H9 (cell line): ENCODE measurements at regions not wholly inside any gene's neighbourhood (a gene's known extent, or its start where the extent isn't known, plus 50 kb on each side); places are given as distances from the start of the nearest gene placed in this dataset.

ENCODE experiments used
- DNase-seq: peaks from one replicate; pipeline ENCODE4 v3.0.0-alpha.2; 2017
- H2AFZ ChIP-seq: one replicate; pipeline ENCODE4 v1.6.1; 2013; ENCODE audit warnings: mild to moderate bottlenecking, low read length, control low read depth, moderate library complexity
- H2AK5ac ChIP-seq: 2 replicates; pipeline ENCODE4 v1.6.1; 2013; ENCODE audit warnings: low read length, control low read depth, mixed read lengths; ENCODE audit not compliant: insufficient read length
- H2BK120ac ChIP-seq: one replicate; pipeline ENCODE4 v1.6.1; 2013; ENCODE audit warnings: low read depth, mild to moderate bottlenecking, low read length, control low read depth, inconsistent platforms; ENCODE audit not compliant: poor library complexity, severe bottlenecking
- H2BK12ac ChIP-seq: 2 replicates; pipeline ENCODE4 v1.6.1; 2013; ENCODE audit warnings: low read length, control low read depth, mixed read lengths, low read depth; ENCODE audit not compliant: insufficient read length
- H2BK15ac ChIP-seq: 2 replicates; pipeline ENCODE4 v1.6.1; 2013; ENCODE audit warnings: low read depth, low read length, control low read depth
- H2BK20ac ChIP-seq: one replicate; pipeline ENCODE4 v1.6.1; 2013; ENCODE audit warnings: low read depth, mild to moderate bottlenecking, low read length, control low read depth, inconsistent platforms; ENCODE audit not compliant: poor library complexity, severe bottlenecking
- H2BK5ac ChIP-seq: 2 replicates; pipeline ENCODE4 v1.6.1; 2013; ENCODE audit warnings: low read length, control low read depth, mixed read lengths; ENCODE audit not compliant: insufficient read length
- H3K14ac ChIP-seq: 2 replicates; pipeline ENCODE4 v1.6.1; 2013; ENCODE audit warnings: low read length, control low read depth; ENCODE audit not compliant: insufficient read depth
- H3K18ac ChIP-seq: 2 replicates; pipeline ENCODE4 v1.6.1; 2013; ENCODE audit warnings: low read depth, mild to moderate bottlenecking, mixed read lengths, low read length, control low read depth; ENCODE audit not compliant: insufficient read length
- H3K23ac ChIP-seq: 2 replicates; pipeline ENCODE4 v1.6.1; 2013; ENCODE audit warnings: low read length, control low read depth, mixed read lengths, low read depth; ENCODE audit not compliant: insufficient read length
- H3K23me2 ChIP-seq: 2 replicates; pipeline ENCODE4 v1.6.1; 2013; ENCODE audit warnings: low read depth, mild to moderate bottlenecking, mixed read lengths, low read length, control low read depth; ENCODE audit not compliant: insufficient read length, poor library complexity, severe bottlenecking
- H3K27ac ChIP-seq: 2 replicates; pipeline ENCODE4 v1.5.1; 2013; ENCODE audit warnings: low read length, control low read depth, mixed read lengths, low read depth; ENCODE audit not compliant: insufficient read length
- H3K27me3 ChIP-seq: 2 replicates; pipeline ENCODE4 v1.6.1; 2013; ENCODE audit warnings: low read length, control low read depth, inconsistent platforms; ENCODE audit not compliant: insufficient read depth
- H3K4ac ChIP-seq: 2 replicates; pipeline ENCODE4 v1.6.1; 2013; ENCODE audit warnings: low read depth, mild to moderate bottlenecking, control low read depth, inconsistent platforms, low read length, moderate library complexity
- H3K4me1 ChIP-seq: 2 replicates; pipeline ENCODE4 v1.6.1; 2013; ENCODE audit warnings: low read length, control low read depth, inconsistent platforms; ENCODE audit not compliant: insufficient read depth
- H3K4me2 ChIP-seq: 2 replicates; pipeline ENCODE4 v1.6.1; 2013; ENCODE audit warnings: low read length, control low read depth, mixed read lengths; ENCODE audit not compliant: insufficient read length, insufficient read depth
- H3K56ac ChIP-seq: 2 replicates; pipeline ENCODE4 v1.6.1; 2013; ENCODE audit warnings: low read depth, mild to moderate bottlenecking, mixed read lengths, low read length, control low read depth; ENCODE audit not compliant: insufficient read length
- H3K79me1 ChIP-seq: 2 replicates; pipeline ENCODE4 v1.6.1; 2013; ENCODE audit warnings: low read depth, mild to moderate bottlenecking, moderate library complexity, low read length, control low read depth, inconsistent platforms; ENCODE audit not compliant: insufficient read depth, poor library complexity, severe bottlenecking
- H3K79me2 ChIP-seq: 2 replicates; pipeline ENCODE4 v1.6.1; 2013; ENCODE audit warnings: low read length, control low read depth, inconsistent platforms; ENCODE audit not compliant: insufficient read depth
- H3K9ac ChIP-seq: 2 replicates; pipeline ENCODE4 v1.6.1; 2013; ENCODE audit warnings: low read length, control low read depth, mixed read lengths; ENCODE audit not compliant: insufficient read length; ENCODE audit errors: extremely low read depth
- H3K9me3 ChIP-seq: one replicate; pipeline ENCODE4 v1.6.1; 2013; ENCODE audit warnings: low read depth, low read length, inconsistent platforms; ENCODE audit not compliant: control insufficient read depth
- H3T11ph ChIP-seq: one replicate; pipeline ENCODE4 v1.6.1; 2013; ENCODE audit warnings: mild to moderate bottlenecking, low read length, control low read depth, inconsistent platforms
- H4K20me1 ChIP-seq: one replicate; pipeline ENCODE4 v1.6.1; 2013; ENCODE audit not compliant: control insufficient read depth, insufficient read length, insufficient read depth
- H4K5ac ChIP-seq: 2 replicates; pipeline ENCODE4 v1.6.1; 2013; ENCODE audit warnings: low read depth, mild to moderate bottlenecking, mixed read lengths, low read length, control low read depth; ENCODE audit not compliant: insufficient read length
- H4K8ac ChIP-seq: replicated peaks from 2 replicates; pipeline ENCODE4 v1.6.1; 2013; ENCODE audit warnings: low read length, control low read depth, mixed read lengths, low read depth; ENCODE audit not compliant: insufficient read length
- H4K91ac ChIP-seq: 2 replicates; pipeline ENCODE4 v1.6.1; 2013; ENCODE audit warnings: low read depth, mild to moderate bottlenecking, moderate library complexity, mixed read lengths, low read length, control low read depth; ENCODE audit not compliant: insufficient read length
- H3K27ac Mint-ChIP-seq, 3 experiments: 2 replicates in 2 of 3; 3 replicates in 1 of 3; pipeline ENCODE4 v1.8.0; 2020 to 2021; ENCODE audit warnings: mixed read lengths in 3 of 3, mild to moderate bottlenecking in 1 of 3, moderate library complexity in 1 of 3
- H3K27me3 Mint-ChIP-seq: 2 replicates; pipeline ENCODE4 v1.8.0; 2021; ENCODE audit warnings: low read depth, mild to moderate bottlenecking, moderate library complexity, mixed read lengths
- H3K36me3 Mint-ChIP-seq, 3 experiments: 2 replicates in 2 of 3; 3 replicates in 1 of 3; pipeline ENCODE4 v1.8.0; 2020 to 2021; ENCODE audit warnings: low read depth in 3 of 3, mixed read lengths in 3 of 3; ENCODE audit not compliant: insufficient read depth in 1 of 3
- H3K4me1 Mint-ChIP-seq, 2 experiments: 2 replicates each; pipeline ENCODE4 v1.8.0; 2020; ENCODE audit warnings: mixed read lengths in 2 of 2
- H3K4me3 Mint-ChIP-seq, 2 experiments: 2 replicates in 1 of 2; 3 replicates in 1 of 2; pipeline ENCODE4 v1.8.0; 2020 to 2021; ENCODE audit warnings: mild to moderate bottlenecking in 2 of 2, mixed read lengths in 2 of 2, moderate library complexity in 1 of 2
- H3K9me3 Mint-ChIP-seq, 2 experiments: 2 replicates in 1 of 2; 3 replicates in 1 of 2; pipeline ENCODE4 v1.8.0; 2020; ENCODE audit warnings: mild to moderate bottlenecking in 2 of 2, mixed read lengths in 2 of 2, moderate library complexity in 1 of 2
- WGBS: extraction: QIAGEN DNeasy Blood & Tissue Kit; methylation state at CpG from one replicate; pipeline ENCODE4 v1.1.7; 2013; ENCODE audit warnings: missing lambda C conversion rate, low lambda C conversion rate, mixed read lengths; ENCODE audit not compliant: insufficient read length; ENCODE audit errors: extremely low coverage; 5-methylcytosine and 5-hydroxymethylcytosine counted together
- TF ChIP-seq, protein P1 (sequence below): fragments of 200-600 bp; sonication (generic); conservative IDR thresholded peaks from 3 replicates; pipeline ENCODE4 v1.8.0; 2021; ENCODE audit warnings: antibody characterized with exemption, mild to moderate bottlenecking

DNA sequence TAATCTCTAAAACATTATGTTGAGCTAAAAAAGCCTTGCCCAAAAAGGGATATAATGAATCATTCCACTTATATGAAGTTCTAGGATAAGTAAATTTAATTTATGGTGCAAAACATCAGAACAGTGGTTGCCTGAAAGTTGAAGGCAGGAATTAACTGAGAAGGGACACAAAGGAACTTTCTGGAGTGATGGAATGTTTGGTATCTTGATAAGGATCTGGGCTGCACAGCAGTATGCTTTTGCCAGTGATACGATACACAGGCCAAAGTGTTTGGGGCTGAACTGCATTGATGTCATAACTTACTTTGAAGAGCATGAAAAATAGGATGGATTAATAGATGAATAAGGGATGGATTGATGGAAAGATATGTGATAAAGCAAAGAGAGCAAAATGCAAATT is 146.1 kb upstream of the LRFN2 start:
- H3K23me2 ChIP-seq = no peaks in the 10 kb centered on the region
- no peak for DNase-seq
- H2AK5ac ChIP-seq = no peak overlapping the region
- WGBS = no CpG with 5 or more reads among the region's 1 CpG
- Mint-ChIP-seq H3K4me3 (no peak overlapping the region), H3K27me3 (peaks cover 3% of the 10 kb centered on the region; the same call in 1 of the 2 replicates), H3K9me3 (no peaks in the 10 kb centered on the region), H3K4me1 (peaks cover 22 to 23% of the 10 kb centered on the region in 2 experiments), H3K27ac (no peak overlapping the region), H3K36me3 (no peaks in the 10 kb centered on the region)
- no peak overlapping the region for H3K4ac ChIP-seq
- H3K56ac ChIP-seq = no peak overlapping the region
- H3K4me1 ChIP-seq = peaks cover 6% of the 10 kb centered on the region; the same call in 1 of the 2 replicates
- no peaks in the 10 kb centered on the region for H3K79me1 ChIP-seq
- H4K8ac ChIP-seq = no peak overlapping the region
- H3K79me2 ChIP-seq = no peaks in the 10 kb centered on the region
- H3K9ac ChIP-seq = no peak overlapping the region
- no peak overlapping the region for H2BK15ac ChIP-seq
- no peak overlapping the region for H4K5ac ChIP-seq
- no peak overlapping the region for H3T11ph ChIP-seq
- no peak overlapping the region for H3K4me2 ChIP-seq
- no peak overlapping the region for H4K91ac ChIP-seq
- no peak overlapping the region for H3K27ac ChIP-seq
- H2AFZ ChIP-seq = no peak overlapping the region
- no peak overlapping the region for H2BK5ac ChIP-seq
- no peaks in the 10 kb centered on the region for H4K20me1 ChIP-seq
- no peaks in the 10 kb centered on the region for H3K27me3 ChIP-seq
- TF ChIP-seq, protein P1, sequence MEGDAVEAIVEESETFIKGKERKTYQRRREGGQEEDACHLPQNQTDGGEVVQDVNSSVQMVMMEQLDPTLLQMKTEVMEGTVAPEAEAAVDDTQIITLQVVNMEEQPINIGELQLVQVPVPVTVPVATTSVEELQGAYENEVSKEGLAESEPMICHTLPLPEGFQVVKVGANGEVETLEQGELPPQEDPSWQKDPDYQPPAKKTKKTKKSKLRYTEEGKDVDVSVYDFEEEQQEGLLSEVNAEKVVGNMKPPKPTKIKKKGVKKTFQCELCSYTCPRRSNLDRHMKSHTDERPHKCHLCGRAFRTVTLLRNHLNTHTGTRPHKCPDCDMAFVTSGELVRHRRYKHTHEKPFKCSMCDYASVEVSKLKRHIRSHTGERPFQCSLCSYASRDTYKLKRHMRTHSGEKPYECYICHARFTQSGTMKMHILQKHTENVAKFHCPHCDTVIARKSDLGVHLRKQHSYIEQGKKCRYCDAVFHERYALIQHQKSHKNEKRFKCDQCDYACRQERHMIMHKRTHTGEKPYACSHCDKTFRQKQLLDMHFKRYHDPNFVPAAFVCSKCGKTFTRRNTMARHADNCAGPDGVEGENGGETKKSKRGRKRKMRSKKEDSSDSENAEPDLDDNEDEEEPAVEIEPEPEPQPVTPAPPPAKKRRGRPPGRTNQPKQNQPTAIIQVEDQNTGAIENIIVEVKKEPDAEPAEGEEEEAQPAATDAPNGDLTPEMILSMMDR = no peak
- no peak overlapping the region for H2BK20ac ChIP-seq
- H3K23ac ChIP-seq = no peak overlapping the region
- H3K9me3 ChIP-seq = no peaks in the 10 kb centered on the region
- no peak overlapping the region for H2BK120ac ChIP-seq
- H3K18ac ChIP-seq = no peak overlapping the region
- H2BK12ac ChIP-seq = no peak overlapping the region
- H3K14ac ChIP-seq = no peak overlapping the region
